Effector memory CD4-positive, alpha-beta T cell (primary cell): ENCODE measurements at regions not wholly inside any gene's neighbourhood (a gene's known extent, or its start where the extent isn't known, plus 50 kb on each side); places are given as distances from the start of the nearest gene placed in this dataset.

Experiments
- DNase-seq, 3 donors: peaks; one replicate each; pipeline ENCODE4 v3.0.0-alpha.2; 2020
- H3K27ac ChIP-seq: 2 replicates; pipeline ENCODE4 v1.7.0; 2013; ENCODE audit warnings: mild to moderate bottlenecking, low read length, moderate library complexity; ENCODE audit not compliant: insufficient read depth, poor library complexity, severe bottlenecking
- H3K27me3 ChIP-seq: replicated peaks from 2 replicates; pipeline ENCODE4 v1.7.0; 2013; ENCODE audit warnings: mild to moderate bottlenecking, low read length; ENCODE audit not compliant: insufficient read depth, control insufficient read depth, poor library complexity, severe bottlenecking
- H3K36me3 ChIP-seq: 2 replicates; pipeline ENCODE4 v1.7.0; 2013; ENCODE audit warnings: mild to moderate bottlenecking, low read length, moderate library complexity; ENCODE audit not compliant: control insufficient read depth, insufficient read depth
- H3K4me1 ChIP-seq: 2 replicates; pipeline ENCODE4 v1.7.0; 2013; ENCODE audit warnings: low read length, mild to moderate bottlenecking; ENCODE audit not compliant: control insufficient read depth, insufficient read depth, poor library complexity, severe bottlenecking
- H3K4me3 ChIP-seq: 2 replicates; pipeline ENCODE4 v1.7.0; 2013; ENCODE audit warnings: low read length, low read depth, mild to moderate bottlenecking; ENCODE audit not compliant: insufficient read depth, poor library complexity, severe bottlenecking
- H3K9me3 ChIP-seq: 2 replicates; pipeline ENCODE4 v1.7.0; 2013; ENCODE audit warnings: mild to moderate bottlenecking, low read length, moderate library complexity; ENCODE audit not compliant: control insufficient read depth

- Histone ChIP-seq H3K4me1 (peaks cover 7% of the 10 kb centered on the region), H3K4me3 (no peak overlapping the region), H3K27me3 (no peaks in the 10 kb centered on the region), H3K27ac (no peak overlapping the region), H3K36me3 (no peaks in the 10 kb centered on the region), H3K9me3 (no peaks in the 10 kb centered on the region)
- DNase-seq: no peak
These were observed 74.1 kb upstream of the SPATA12 start for GRCh38 chr3:56986347-56986746.

- Histone ChIP-seq H3K27ac (no peak overlapping the region), H3K36me3 (no peaks in the 10 kb centered on the region), H3K4me1 (peaks cover 7% of the 10 kb centered on the region), H3K27me3 (no peaks in the 10 kb centered on the region), H3K9me3 (no peaks in the 10 kb centered on the region), H3K4me3 (no peak overlapping the region)
- DNase-seq: no peak
These were observed 74.6 kb upstream of the SPATA12 start for GRCh38 chr3:56985878-56986277.

- no peak for DNase-seq
- Histone ChIP-seq H3K27me3 (no peaks in the 10 kb centered on the region), H3K36me3 (no peaks in the 10 kb centered on the region), H3K27ac (no peak overlapping the region), H3K9me3 (no peaks in the 10 kb centered on the region), H3K4me1 (peaks cover 7% of the 10 kb centered on the region), H3K4me3 (no peak overlapping the region)
These were observed 75.0 kb upstream of the SPATA12 start for GRCh38 chr3:56985460-56985859.

GRCh38 chr3:56983427-56983826 is 77.0 kb upstream of the SPATA12 start:
- Histone ChIP-seq H3K4me3 (no peak overlapping the region), H3K9me3 (no peaks in the 10 kb centered on the region), H3K27ac (no peak overlapping the region), H3K27me3 (no peaks in the 10 kb centered on the region), H3K4me1 (peaks cover 3% of the 10 kb centered on the region), H3K36me3 (no peaks in the 10 kb centered on the region)
- no peak for DNase-seq

GRCh38 chr3:56981445-56982230 is 78.8 kb upstream of the SPATA12 start:
- H3K27ac ChIP-seq: no peak overlapping the region
- H3K36me3 ChIP-seq: no peaks in the 10 kb centered on the region
- H3K4me1 ChIP-seq: peaks cover 3% of the 10 kb centered on the region
- H3K27me3 ChIP-seq: no peaks in the 10 kb centered on the region
- H3K4me3 ChIP-seq: no peak overlapping the region
- H3K9me3 ChIP-seq: no peaks in the 10 kb centered on the region
- no peak for DNase-seq

- no peaks in the 10 kb centered on the region for H3K36me3 ChIP-seq
- H3K4me1 ChIP-seq: no peaks in the 10 kb centered on the region
- no peak overlapping the region for H3K27ac ChIP-seq
- DNase-seq: no peak
- H3K27me3 ChIP-seq: no peaks in the 10 kb centered on the region
- H3K4me3 ChIP-seq: no peak overlapping the region
- H3K9me3 ChIP-seq: no peaks in the 10 kb centered on the region
These were observed 79.6 kb upstream of the SPATA12 start for GRCh38 chr3:56980798-56981390.

- no peak for DNase-seq
- Histone ChIP-seq H3K4me1 (no peaks in the 10 kb centered on the region), H3K27me3 (no peaks in the 10 kb centered on the region), H3K27ac (no peak overlapping the region), H3K9me3 (no peaks in the 10 kb centered on the region), H3K4me3 (no peak overlapping the region), H3K36me3 (no peaks in the 10 kb centered on the region)
These were observed 80.2 kb upstream of the SPATA12 start for GRCh38 chr3:56980243-56980642.

- no peaks in the 10 kb centered on the region for H3K4me1 ChIP-seq
- no peaks in the 10 kb centered on the region for H3K9me3 ChIP-seq
- no peak for DNase-seq
- H3K27ac ChIP-seq: no peak overlapping the region
- no peaks in the 10 kb centered on the region for H3K27me3 ChIP-seq
- no peak overlapping the region for H3K4me3 ChIP-seq
- H3K36me3 ChIP-seq: no peaks in the 10 kb centered on the region
These were observed 80.7 kb upstream of the SPATA12 start for GRCh38 chr3:56979791-56980190.

GRCh38 chr3:56977561-56977889 is 82.9 kb upstream of the SPATA12 start:
- Histone ChIP-seq H3K4me1 (no peaks in the 10 kb centered on the region), H3K27ac (no peak overlapping the region), H3K36me3 (no peaks in the 10 kb centered on the region), H3K27me3 (no peaks in the 10 kb centered on the region), H3K4me3 (no peak overlapping the region), H3K9me3 (no peaks in the 10 kb centered on the region)
- no peak for DNase-seq

- H3K4me3 ChIP-seq: no peak overlapping the region
- DNase-seq: no peak
- H3K4me1 ChIP-seq: no peaks in the 10 kb centered on the region
- H3K27me3 ChIP-seq: no peaks in the 10 kb centered on the region
- H3K9me3 ChIP-seq: no peaks in the 10 kb centered on the region
- no peaks in the 10 kb centered on the region for H3K36me3 ChIP-seq
- H3K27ac ChIP-seq: no peak overlapping the region
These were observed 83.6 kb upstream of the SPATA12 start for GRCh38 chr3:56976651-56977560.
